ENCODE measurements at regions not wholly inside any gene's neighbourhood (a gene's known extent, or its start where the extent isn't known, plus 50 kb on each side); places are given as distances from the start of the nearest gene placed in this dataset.

DNA sequence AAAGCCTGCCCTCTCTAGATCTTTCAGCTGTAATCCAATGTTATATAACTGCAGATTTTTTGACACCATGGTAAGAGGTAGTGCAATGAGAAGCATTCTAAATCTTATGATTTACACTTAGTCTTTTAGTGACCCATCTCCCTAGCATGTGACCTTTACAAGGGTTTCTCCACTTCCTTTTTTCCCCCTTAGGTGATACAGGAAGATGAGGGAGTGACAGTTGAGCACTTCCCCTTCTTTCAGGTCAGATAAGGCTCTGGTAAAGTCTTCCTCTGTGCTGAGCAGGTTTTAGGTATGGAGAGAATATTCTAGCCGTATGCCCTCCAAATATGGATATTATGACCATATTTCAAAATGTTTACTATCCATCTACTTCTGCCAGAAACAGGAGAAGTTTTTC, 753.6 kb downstream of the JRKL start:
- CTCF ChIA-PET = interaction anchor here (1.0 to 1.8 kb wide), 6 partner anchors 10 to 1871 kb away, joined by 3 to 15 read pairs (median 3); no protein-coding TSS in a partner anchor
- TF ChIP-seq SPI1 (IDR thresholded peaks at IDR 0.05; ENCODE audit: borderline replicate concordance, insufficient read depth, low read depth, low read length) = peak; percentile 20; the same call in 1 of the 2 replicates
- no peak for TF ChIP-seq BACH1 (IDR thresholded peaks at IDR 0.05; ENCODE audit: borderline replicate concordance)
- TF ChIP-seq BCLAF1 (IDR thresholded peaks at IDR 0.05) = no peak
- no peak for TF ChIP-seq YY1 (IDR thresholded peaks at IDR 0.05; ENCODE audit: low read depth, low read length)
- H3K4me2 ChIP-seq (ENCODE audit: control insufficient read depth, insufficient read depth) = no peak overlapping the region
- no peaks in the 10 kb centered on the region for H3K79me2 ChIP-seq (ENCODE audit: control insufficient read depth, insufficient read depth, low read length)
- H3K27ac ChIP-seq (ENCODE audit: control insufficient read depth, insufficient read depth) = no peak overlapping the region
- H2AFZ ChIP-seq (ENCODE audit: control insufficient read depth, low read depth, low read length) = no peak overlapping the region
- DNase-seq (ENCODE audit: low read depth, low spot score) = no peak
- H3K4me3 ChIP-seq = no peak overlapping the region
- H3K36me3 ChIP-seq (ENCODE audit: control insufficient read depth in 2 of 2, insufficient read depth in 2 of 2, low read length in 1 of 2) = no peaks in the 10 kb centered on the region
- FAIRE-seq = no peak
- no peaks in the 10 kb centered on the region for H3K4me1 ChIP-seq (ENCODE audit: control insufficient read depth, insufficient read depth, low read length)
- WGBS (ENCODE audit: insufficient coverage, insufficient replicate concordance, low lambda C conversion rate, missing lambda C conversion rate) = 0% methylated on average over 1 of the region's 1 CpG
- no peaks in the 10 kb centered on the region for H4K20me1 ChIP-seq (ENCODE audit: control insufficient read depth, insufficient read depth)
- no peak overlapping the region for H3K9ac ChIP-seq (ENCODE audit: control insufficient read depth, insufficient read depth, low read length)
- in situ Hi-C loops (cut with MboI) (no loop called here), intact Hi-C loops (cut with micrococcal nuclease; ENCODE audit: unreplicated experiment) (no loop called here)
- RAD21 ChIA-PET (ENCODE audit: unreplicated experiment) = interaction anchor here (0.7 to 1.0 kb wide), 2 partner anchors 50 to 677 kb away, joined by 3 read pairs; no protein-coding TSS in a partner anchor
- BruUV-seq (replicated peaks) = no TSS peak
- POLR2A ChIA-PET = no interaction called here
- ATAC-seq = no peak
- no peaks in the 10 kb centered on the region for H3K27me3 ChIP-seq (replicated peaks in 1 of 2; ENCODE audit: control insufficient read depth in 2 of 2, insufficient read depth in 2 of 2, low read length in 1 of 2)
- no peaks in the 10 kb centered on the region for H3K9me3 ChIP-seq (replicated peaks; ENCODE audit: control insufficient read depth, insufficient read depth, low read length)
- SMC1A ChIA-PET (ENCODE audit: uncharacterized antibody, unreplicated experiment) = interaction anchor here (1.0 to 1.7 kb wide), 3 partner anchors 50 to 680 kb away, joined by 3 to 6 read pairs (median 3); no protein-coding TSS in a partner anchor

DNA sequence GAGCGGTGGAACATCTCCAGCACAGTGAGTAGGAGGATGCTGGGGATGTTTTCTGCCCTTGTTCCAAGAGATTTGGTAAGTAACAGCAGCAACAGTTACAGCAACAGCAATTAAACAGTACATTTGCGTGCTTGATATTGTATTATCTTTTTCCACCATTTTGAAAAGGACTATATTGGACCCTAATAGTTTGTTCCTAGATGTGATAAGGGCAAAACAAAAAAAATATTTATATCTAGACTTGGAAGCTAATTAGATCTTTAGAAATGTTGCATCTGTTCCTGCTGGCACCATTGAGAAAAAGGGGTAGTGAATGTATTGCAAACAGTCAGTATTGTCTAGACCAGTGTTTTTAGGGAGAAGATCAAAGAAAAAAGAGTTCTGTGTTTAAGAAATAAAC, 759.9 kb downstream of the JRKL start:
- no peaks in the 10 kb centered on the region for H3K27me3 ChIP-seq (replicated peaks in 1 of 2; ENCODE audit: control insufficient read depth in 2 of 2, insufficient read depth in 2 of 2, low read length in 1 of 2)
- no peak overlapping the region for H2AFZ ChIP-seq (ENCODE audit: control insufficient read depth, low read depth, low read length)
- no peak overlapping the region for H3K27ac ChIP-seq (ENCODE audit: control insufficient read depth, insufficient read depth)
- SMC1A ChIA-PET (ENCODE audit: uncharacterized antibody, unreplicated experiment) = interaction anchor here (0.5 kb wide), 1 partner anchor 18 kb away, joined by 3 read pairs; no protein-coding TSS in a partner anchor
- POLR2A ChIA-PET = no interaction called here
- 0% methylated on average over 2 of the region's 2 CpGs for WGBS (ENCODE audit: insufficient coverage, insufficient replicate concordance, low lambda C conversion rate, missing lambda C conversion rate)
- CTCF ChIA-PET = no interaction called here
- H3K9me3 ChIP-seq (replicated peaks; ENCODE audit: control insufficient read depth, insufficient read depth, low read length) = no peaks in the 10 kb centered on the region
- ATAC-seq (no peak), FAIRE-seq (no peak), DNase-seq (ENCODE audit: low read depth, low spot score) (no peak)
- intact Hi-C loops (cut with micrococcal nuclease; ENCODE audit: unreplicated experiment) = no loop called here
- H3K36me3 ChIP-seq (ENCODE audit: control insufficient read depth in 2 of 2, insufficient read depth in 2 of 2, low read length in 1 of 2) = no peaks in the 10 kb centered on the region
- TF ChIP-seq SMAD1 (IDR thresholded peaks at IDR 0.05; ENCODE audit: low read depth, partially characterized antibody) (no peak), RAD51 (IDR thresholded peaks at IDR 0.05) (no peak), BCLAF1 (IDR thresholded peaks at IDR 0.05) (no peak), RUNX3 (IDR thresholded peaks at IDR 0.05; ENCODE audit: low read length) (no peak), CEBPB (IDR thresholded peaks at IDR 0.05; ENCODE audit: borderline replicate concordance in 1 of 2, low read depth in 2 of 2, low read length in 2 of 2) (no peak)
- H3K4me2 ChIP-seq (ENCODE audit: control insufficient read depth, insufficient read depth) = no peak overlapping the region
- H3K4me3 ChIP-seq = no peak overlapping the region
- H4K20me1 ChIP-seq (ENCODE audit: control insufficient read depth, insufficient read depth) = no peaks in the 10 kb centered on the region
- no peak overlapping the region for H3K9ac ChIP-seq (ENCODE audit: control insufficient read depth, insufficient read depth, low read length)
- BruUV-seq (replicated peaks) = no TSS peak
- RAD21 ChIA-PET (ENCODE audit: unreplicated experiment) = no interaction called here
- H3K4me1 ChIP-seq (ENCODE audit: control insufficient read depth, insufficient read depth, low read length) = no peaks in the 10 kb centered on the region
- in situ Hi-C loops (cut with MboI) = no loop called here
- no peaks in the 10 kb centered on the region for H3K79me2 ChIP-seq (ENCODE audit: control insufficient read depth, insufficient read depth, low read length)

All from GM12878 (cell line).